DOHH2 (cell line): ENCODE measurements at regions not wholly inside any gene's neighbourhood (a gene's known extent, or its start where the extent isn't known, plus 50 kb on each side); places are given as distances from the start of the nearest gene placed in this dataset.

ENCODE experiments used
- EZH2phosphoT487 ChIP-seq: fragments of 200-600 bp; sonication (generic); IDR thresholded peaks from 2 replicates; pipeline ENCODE4 v1.6.1; 2017; ENCODE audit warnings: borderline replicate concordance, mild to moderate bottlenecking, antibody characterized with exemption, low read length, moderate library complexity, mixed read lengths
- TF ChIP-seq, protein P1 (sequence below): fragments of 200-600 bp; sonication (generic); IDR thresholded peaks from one replicate; pipeline ENCODE4 v1.5.1; 2014; ENCODE audit warnings: antibody characterized with exemption, mild to moderate bottlenecking, low read depth, low read length; ENCODE audit not compliant: poor library complexity, severe bottlenecking

DNA sequence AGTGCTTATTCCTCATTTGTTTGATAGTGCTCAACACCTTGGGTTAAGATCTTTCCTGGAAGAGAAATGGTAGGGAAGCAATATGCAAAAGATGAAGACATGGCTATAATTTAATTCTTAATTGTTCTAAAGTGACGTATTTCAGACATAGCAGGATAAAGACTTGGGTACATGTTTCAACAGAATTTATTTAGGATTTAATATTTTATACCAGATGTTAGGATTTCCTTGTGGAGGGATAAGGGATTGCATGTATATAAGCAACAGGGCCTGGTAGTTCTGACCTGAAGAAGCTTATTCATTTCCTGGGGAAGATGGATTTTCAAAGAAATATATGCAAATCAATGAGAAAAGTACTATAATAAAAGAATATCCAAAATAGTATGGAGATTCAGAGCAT lies 163.8 kb downstream of the FAT3 start:
- TF ChIP-seq, protein P1, sequence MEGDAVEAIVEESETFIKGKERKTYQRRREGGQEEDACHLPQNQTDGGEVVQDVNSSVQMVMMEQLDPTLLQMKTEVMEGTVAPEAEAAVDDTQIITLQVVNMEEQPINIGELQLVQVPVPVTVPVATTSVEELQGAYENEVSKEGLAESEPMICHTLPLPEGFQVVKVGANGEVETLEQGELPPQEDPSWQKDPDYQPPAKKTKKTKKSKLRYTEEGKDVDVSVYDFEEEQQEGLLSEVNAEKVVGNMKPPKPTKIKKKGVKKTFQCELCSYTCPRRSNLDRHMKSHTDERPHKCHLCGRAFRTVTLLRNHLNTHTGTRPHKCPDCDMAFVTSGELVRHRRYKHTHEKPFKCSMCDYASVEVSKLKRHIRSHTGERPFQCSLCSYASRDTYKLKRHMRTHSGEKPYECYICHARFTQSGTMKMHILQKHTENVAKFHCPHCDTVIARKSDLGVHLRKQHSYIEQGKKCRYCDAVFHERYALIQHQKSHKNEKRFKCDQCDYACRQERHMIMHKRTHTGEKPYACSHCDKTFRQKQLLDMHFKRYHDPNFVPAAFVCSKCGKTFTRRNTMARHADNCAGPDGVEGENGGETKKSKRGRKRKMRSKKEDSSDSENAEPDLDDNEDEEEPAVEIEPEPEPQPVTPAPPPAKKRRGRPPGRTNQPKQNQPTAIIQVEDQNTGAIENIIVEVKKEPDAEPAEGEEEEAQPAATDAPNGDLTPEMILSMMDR: no peak
- no peak for TF ChIP-seq EZH2phosphoT487
